NCI-H2029 treated with DMSO at 0.1 percent for 48 hours (cell line): ENCODE measurements at regions not wholly inside any gene's neighbourhood (a gene's known extent, or its start where the extent isn't known, plus 50 kb on each side); places are given as distances from the start of the nearest gene placed in this dataset.
"Not testable (repeated sequence)": the region's sequence is repeated elsewhere in the genome, so short reads cannot be mapped to it uniquely, and the experiment has no call there.

ENCODE experiments used
- DNase-seq: peaks from one replicate; lab custom pipeline; 2025; lab: John Stamatoyannopoulos, UW

- no peak for DNase-seq
These were observed 51.3 kb upstream of the EGFL6 start for GRCh38 chrX:13518126-13518525.

GRCh38 chrX:13515211-13515930 is 54.0 kb upstream of the EGFL6 start:
- no peak for DNase-seq

- DNase-seq, result no peak
These were observed 57.5 kb upstream of the EGFL6 start for GRCh38 chrX:13511944-13512330.

GRCh38 chrX:13511241-13511943 is 58.0 kb upstream of the EGFL6 start:
- DNase-seq, result no peak

GRCh38 chrX:13507893-13508292 is 61.5 kb upstream of the EGFL6 start:
- no peak for DNase-seq

- no peak for DNase-seq
These were observed 62.8 kb upstream of the EGFL6 start for GRCh38 chrX:13506574-13506973.

- DNase-seq, result no peak
These were observed 66.8 kb upstream of the EGFL6 start for GRCh38 chrX:13502590-13502989.

- no peak for DNase-seq
These were observed 69.7 kb upstream of the EGFL6 start for GRCh38 chrX:13499736-13500135.

GRCh38 chrX:13498238-13498637 is 71.2 kb upstream of the EGFL6 start:
- no peak for DNase-seq

- DNase-seq, result peak; percentile 48
These were observed 74.2 kb upstream of the EGFL6 start for GRCh38 chrX:13495232-13495631.

- no peak for DNase-seq
These were observed 74.8 kb upstream of the EGFL6 start for GRCh38 chrX:13494562-13494961.

- DNase-seq, result no peak
These were observed 75.7 kb upstream of the EGFL6 start for GRCh38 chrX:13493659-13494058.

GRCh38 chrX:13492286-13492685 is 77.1 kb upstream of the EGFL6 start:
- no peak for DNase-seq

- no peak for DNase-seq
These were observed 78.3 kb upstream of the EGFL6 start for GRCh38 chrX:13491061-13491460.

GRCh38 chrX:13489454-13489853 is 79.9 kb upstream of the EGFL6 start:
- DNase-seq, result no peak

- no peak for DNase-seq
These were observed 81.5 kb upstream of the EGFL6 start for GRCh38 chrX:13487731-13488505.

- DNase-seq, result no peak
These were observed 84.2 kb upstream of the EGFL6 start for GRCh38 chrX:13485167-13485566.

GRCh38 chrX:13483773-13484172 is 85.6 kb upstream of the EGFL6 start:
- DNase-seq, result no peak

- no peak for DNase-seq
These were observed 86.5 kb upstream of the EGFL6 start for GRCh38 chrX:13482746-13483541.

- DNase-seq, result not testable (repeated sequence)
These were observed 88.6 kb upstream of the EGFL6 start for GRCh38 chrX:13480780-13481179.

GRCh38 chrX:13479452-13479813 is 90.0 kb upstream of the EGFL6 start:
- DNase-seq, result no peak

GRCh38 chrX:13478740-13479451 is 90.5 kb upstream of the EGFL6 start:
- no peak for DNase-seq
